Esophagus squamous epithelium (tissue), 4 donors: ENCODE measurements at regions not wholly inside any gene's neighbourhood (a gene's known extent, or its start where the extent isn't known, plus 50 kb on each side); places are given as distances from the start of the nearest gene placed in this dataset.

Experiments
- CTCF ChIP-seq, 6 experiments: fragments of 450-650 bp in 4 of 6; fragments of 200-600 bp in 2 of 6; sonication (generic) in 2 of 6; IDR thresholded peaks; one replicate each; pipeline ENCODE4 v1.5.1; 2016 to 2019; ENCODE audit warnings: antibody characterized with exemption in 6 of 6, mild to moderate bottlenecking in 4 of 6, moderate library complexity in 4 of 6
- POLR2A ChIP-seq, 4 donors: fragments of 450-650 bp; IDR thresholded peaks; one replicate each; pipeline ENCODE4 v1.6.1; 2017; ENCODE audit warnings: antibody characterized with exemption in 4 of 4, mild to moderate bottlenecking in 4 of 4, moderate library complexity in 3 of 4

GRCh38 chr5:153888781-153889180 is 149.9 kb downstream of the FAM114A2 start:
- TF ChIP-seq CTCF (IDR thresholded peaks at IDR 0.05) (no peak), POLR2A (IDR thresholded peaks at IDR 0.05) (no peak)
